IMR-90 (cell line): ENCODE measurements at regions not wholly inside any gene's neighbourhood (a gene's known extent, or its start where the extent isn't known, plus 50 kb on each side); places are given as distances from the start of the nearest gene placed in this dataset.
"Not testable (repeated sequence)": the region's sequence is repeated elsewhere in the genome, so short reads cannot be mapped to it uniquely, and the experiment has no call there.

Experiments
- BHLHE40 ChIP-seq: fragments of 150-350 bp; IDR thresholded peaks from 2 replicates; pipeline ENCODE4 v1.6.1; 2016; ENCODE audit warnings: mild to moderate bottlenecking, low read depth, low read length
- MAFK ChIP-seq: IDR thresholded peaks from 2 replicates; pipeline ENCODE4 v1.6.1; 2012; ENCODE audit warnings: low read depth, low read length, improper control_type of control experiment
- MXI1 ChIP-seq: IDR thresholded peaks from 2 replicates; pipeline ENCODE4 v1.6.1; 2012; ENCODE audit warnings: low read depth, mild to moderate bottlenecking, low read length, moderate library complexity, borderline replicate concordance
- POLR2A ChIP-seq: IDR thresholded peaks from 2 replicates; pipeline ENCODE4 v1.6.1; 2012; ENCODE audit warnings: mild to moderate bottlenecking, low read depth, low read length
- TF ChIP-seq, protein P1 (sequence below): conservative IDR thresholded peaks from 2 replicates; pipeline ENCODE4 v1.5.1; 2012; ENCODE audit warnings: mild to moderate bottlenecking, low read depth, low read length, improper control_type of control experiment
- TF ChIP-seq, protein P2 (sequence below): fragments of 150-350 bp; IDR thresholded peaks from 2 replicates; pipeline ENCODE4 v1.6.1; 2016; ENCODE audit warnings: low read depth, mild to moderate bottlenecking, low read length, moderate library complexity, borderline replicate concordance

DNA sequence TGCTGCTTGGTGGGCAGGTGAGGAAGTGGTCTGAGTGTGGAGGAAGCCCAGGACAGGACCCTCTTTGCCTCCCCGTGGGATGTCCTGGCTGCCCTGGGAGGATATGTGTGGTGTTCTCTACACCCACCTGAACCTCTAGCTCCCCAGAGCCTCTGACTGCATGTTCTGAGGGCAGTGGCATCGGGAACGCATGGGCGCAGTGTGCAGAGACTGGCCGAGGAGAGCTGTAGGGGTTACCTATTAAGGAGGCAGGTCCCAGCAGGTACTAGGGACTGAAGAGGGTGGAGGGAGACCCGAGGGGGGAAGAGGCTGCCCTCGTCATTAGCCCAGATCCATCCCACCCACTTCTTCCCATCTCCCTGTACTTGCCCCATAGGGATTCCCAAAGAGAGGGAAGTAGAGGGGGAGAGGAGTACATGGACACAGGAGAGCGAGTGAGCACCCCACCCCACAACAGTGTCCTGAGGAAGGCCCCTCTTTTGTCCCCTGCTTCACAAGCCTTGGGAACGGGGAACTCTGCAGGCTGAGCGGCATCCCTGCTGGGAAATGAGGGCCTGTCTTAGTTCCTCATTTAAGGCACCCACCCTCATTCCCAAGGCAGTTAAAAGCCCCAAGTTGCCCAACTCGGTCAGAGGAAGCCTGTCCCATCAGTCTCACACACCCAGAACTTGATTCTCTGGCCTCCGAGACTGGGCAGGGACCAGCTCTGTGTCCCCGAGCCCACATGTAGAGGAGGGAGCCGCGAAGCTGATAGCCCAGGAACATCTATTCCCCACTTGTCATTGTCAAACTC, 208.5 kb upstream of the PLGLB2 start:
- TF ChIP-seq, protein P1, sequence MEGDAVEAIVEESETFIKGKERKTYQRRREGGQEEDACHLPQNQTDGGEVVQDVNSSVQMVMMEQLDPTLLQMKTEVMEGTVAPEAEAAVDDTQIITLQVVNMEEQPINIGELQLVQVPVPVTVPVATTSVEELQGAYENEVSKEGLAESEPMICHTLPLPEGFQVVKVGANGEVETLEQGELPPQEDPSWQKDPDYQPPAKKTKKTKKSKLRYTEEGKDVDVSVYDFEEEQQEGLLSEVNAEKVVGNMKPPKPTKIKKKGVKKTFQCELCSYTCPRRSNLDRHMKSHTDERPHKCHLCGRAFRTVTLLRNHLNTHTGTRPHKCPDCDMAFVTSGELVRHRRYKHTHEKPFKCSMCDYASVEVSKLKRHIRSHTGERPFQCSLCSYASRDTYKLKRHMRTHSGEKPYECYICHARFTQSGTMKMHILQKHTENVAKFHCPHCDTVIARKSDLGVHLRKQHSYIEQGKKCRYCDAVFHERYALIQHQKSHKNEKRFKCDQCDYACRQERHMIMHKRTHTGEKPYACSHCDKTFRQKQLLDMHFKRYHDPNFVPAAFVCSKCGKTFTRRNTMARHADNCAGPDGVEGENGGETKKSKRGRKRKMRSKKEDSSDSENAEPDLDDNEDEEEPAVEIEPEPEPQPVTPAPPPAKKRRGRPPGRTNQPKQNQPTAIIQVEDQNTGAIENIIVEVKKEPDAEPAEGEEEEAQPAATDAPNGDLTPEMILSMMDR, result not testable (repeated sequence)
- TF ChIP-seq POLR2A, MXI1, MAFK, BHLHE40: not testable (repeated sequence)
- TF ChIP-seq, protein P2, sequence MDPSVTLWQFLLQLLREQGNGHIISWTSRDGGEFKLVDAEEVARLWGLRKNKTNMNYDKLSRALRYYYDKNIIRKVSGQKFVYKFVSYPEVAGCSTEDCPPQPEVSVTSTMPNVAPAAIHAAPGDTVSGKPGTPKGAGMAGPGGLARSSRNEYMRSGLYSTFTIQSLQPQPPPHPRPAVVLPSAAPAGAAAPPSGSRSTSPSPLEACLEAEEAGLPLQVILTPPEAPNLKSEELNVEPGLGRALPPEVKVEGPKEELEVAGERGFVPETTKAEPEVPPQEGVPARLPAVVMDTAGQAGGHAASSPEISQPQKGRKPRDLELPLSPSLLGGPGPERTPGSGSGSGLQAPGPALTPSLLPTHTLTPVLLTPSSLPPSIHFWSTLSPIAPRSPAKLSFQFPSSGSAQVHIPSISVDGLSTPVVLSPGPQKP, result not testable (repeated sequence)
